Activated T-cell treated with anti-CD3 and anti-CD28 coated beads, Interleukin-2, amount 50 U/mL, for 48 hours (primary cell): ENCODE measurements at regions not wholly inside any gene's neighbourhood (a gene's known extent, or its start where the extent isn't known, plus 50 kb on each side); places are given as distances from the start of the nearest gene placed in this dataset.

ENCODE experiments used
- DNase-seq, 2 experiments: peaks; one replicate each; pipeline ENCODE4 v3.0.0-alpha.2; 2020

DNA sequence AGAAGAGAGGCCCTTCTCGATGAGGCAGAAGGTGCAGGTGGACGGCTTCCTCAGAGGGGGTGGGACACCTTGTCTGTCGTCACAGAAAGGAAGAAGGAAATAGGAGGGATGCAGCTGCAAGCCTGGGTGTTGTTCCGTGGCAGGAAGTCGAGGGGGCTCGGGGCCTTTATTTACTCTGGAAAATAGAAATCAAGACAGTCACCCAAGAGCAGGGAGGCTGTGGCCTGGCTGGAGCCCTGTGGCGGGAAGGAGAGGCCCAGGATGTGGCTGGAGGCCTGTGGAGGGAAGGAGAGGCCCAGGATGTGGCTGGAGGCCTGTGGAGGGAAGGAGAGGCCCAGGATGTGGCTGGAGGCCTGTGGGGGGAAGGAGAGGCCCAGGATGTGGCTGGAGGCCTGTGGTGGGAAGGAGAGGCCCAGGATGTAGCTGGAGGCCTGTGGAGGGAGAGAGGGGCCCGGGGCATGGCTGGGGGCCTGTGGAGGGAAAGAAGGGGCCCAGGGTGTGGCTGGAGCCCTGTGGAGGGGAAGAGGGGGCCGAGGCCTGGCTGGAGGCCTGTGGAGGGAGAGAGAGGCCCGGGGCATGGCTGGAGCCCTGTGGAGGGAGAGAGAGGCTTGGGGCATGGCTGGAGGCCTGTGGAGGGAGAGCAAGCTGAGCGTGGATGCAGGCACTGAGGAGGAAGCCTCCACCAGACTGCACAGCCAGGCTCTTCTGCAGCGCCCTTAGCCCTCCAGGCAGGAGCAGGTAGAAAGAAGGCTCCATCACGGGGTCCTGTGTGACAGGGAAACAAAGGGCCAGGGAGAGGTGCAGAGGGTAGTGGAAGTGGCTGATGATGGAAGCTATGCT is 97.3 kb upstream of the SFMBT2 start:
- DNase-seq, result peak; percentile 60 to 68

DNA sequence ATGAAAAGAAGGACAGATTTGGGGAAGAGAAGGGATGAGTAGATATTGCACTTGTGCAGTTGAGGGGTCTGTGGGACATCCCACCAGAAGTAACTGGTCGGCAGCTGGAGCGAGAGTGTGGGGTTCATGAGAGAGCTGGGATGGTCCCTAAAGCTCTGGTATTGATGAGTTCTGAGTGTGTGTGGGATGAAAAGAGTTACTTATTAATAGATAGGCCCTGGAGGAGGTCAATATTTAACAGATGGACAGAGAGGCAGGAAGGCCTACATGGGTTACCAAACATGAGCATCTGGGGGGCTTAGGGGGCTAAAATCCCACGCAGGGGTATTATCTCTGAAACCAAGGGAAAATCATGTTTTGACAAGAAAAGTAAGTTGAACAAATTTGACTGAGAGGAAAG is 95.7 kb upstream of the SFMBT2 start:
- DNase-seq, result no peak

DNA sequence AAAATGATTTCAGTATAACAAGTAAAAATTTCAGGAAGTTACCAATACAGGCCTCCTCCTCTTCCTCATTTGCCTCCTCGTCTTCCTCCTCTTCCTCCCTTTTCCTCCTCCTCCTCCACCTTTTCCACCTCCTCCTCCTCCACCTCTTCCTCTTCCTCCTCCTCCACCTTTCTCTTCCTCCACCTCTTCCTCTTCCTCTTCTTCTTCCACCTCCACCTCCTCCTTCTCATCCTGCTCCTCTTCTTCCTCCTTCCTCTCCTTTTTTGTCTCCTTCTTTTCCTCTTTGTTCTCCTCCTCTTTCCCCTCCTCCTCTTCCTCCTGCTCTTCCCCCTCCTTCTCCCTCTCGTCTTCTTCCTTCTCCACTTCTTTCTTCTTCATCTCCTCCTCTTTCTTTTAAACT is 94.4 kb upstream of the SFMBT2 start:
- no peak for DNase-seq

DNA sequence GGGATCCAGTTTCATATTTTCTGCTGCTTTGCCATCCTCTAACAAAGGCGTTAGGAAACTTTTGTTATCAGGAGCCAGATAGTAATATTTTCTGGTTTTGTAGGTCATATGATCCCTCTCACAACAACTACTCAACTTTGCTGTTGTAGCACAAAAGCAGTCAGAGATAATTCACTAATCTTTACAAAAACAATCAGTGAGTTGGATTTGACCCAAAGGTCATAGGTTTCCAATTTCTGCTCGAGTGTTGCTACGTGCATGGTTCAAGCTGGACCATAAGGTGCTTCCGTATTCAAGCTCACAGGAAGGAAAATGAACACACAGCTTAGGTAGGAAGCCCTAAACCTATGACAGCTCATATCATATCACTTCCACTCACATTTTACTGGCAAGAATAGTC is 92.4 kb upstream of the SFMBT2 start:
- no peak for DNase-seq

DNA sequence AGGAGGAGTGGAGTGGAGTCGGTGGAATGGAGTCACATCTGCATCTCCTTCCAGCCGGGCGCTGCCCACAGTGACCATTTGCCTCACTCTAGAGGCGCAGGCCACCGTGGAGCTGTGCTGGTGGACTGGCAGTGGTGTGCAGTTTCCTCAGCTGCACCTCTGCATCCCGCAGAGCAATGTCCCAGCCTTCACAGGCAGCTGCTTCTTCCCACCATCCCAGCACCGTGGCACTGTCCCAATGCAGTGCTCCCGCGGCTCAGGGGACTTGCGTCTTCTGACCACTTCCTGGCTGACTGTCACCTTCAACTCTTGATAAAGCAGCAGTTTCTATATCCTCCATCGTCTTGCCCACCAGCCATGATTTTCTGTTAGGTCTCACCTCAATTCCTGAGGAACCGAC is 90.3 kb upstream of the SFMBT2 start:
- DNase-seq, result no peak

DNA sequence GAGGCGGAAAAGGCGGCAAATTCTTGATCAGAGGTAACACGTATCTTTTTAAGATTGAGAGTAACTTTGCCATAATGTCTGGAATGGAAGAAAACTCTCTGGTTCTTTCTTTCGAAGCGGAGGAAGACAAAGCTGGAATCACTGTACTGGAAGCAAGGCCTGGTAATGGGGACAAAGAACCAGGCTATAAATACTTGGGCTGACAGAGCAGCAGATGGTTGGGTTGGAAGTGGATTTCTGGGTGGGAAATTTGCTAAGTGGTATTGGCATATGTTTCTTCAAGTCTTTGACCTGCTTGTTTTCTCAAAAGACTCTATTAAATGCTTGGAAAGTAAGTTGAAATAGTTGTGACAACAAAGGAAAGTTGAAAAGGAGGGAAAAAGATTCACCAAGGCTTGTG is 87.3 kb upstream of the SFMBT2 start:
- DNase-seq, result no peak

DNA sequence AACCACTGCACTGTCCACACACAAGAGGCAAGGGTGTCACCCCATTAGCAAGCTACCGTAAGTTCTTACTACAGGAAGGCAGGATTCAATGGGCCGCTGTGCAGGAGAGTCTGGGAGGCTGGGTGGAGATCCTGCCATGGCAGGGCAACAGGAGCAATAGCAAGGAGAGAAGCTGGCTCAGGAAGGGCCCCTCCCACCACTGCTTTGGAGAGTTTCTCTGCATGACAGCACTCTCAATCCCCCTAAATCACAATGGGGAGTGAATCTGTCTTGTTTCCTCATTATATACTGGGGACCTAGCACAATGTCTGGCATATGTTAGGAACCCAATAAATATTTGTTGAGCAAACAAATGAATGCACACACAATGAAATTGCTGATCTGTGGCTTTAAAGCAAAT is 83.2 kb upstream of the SFMBT2 start:
- no peak for DNase-seq

DNA sequence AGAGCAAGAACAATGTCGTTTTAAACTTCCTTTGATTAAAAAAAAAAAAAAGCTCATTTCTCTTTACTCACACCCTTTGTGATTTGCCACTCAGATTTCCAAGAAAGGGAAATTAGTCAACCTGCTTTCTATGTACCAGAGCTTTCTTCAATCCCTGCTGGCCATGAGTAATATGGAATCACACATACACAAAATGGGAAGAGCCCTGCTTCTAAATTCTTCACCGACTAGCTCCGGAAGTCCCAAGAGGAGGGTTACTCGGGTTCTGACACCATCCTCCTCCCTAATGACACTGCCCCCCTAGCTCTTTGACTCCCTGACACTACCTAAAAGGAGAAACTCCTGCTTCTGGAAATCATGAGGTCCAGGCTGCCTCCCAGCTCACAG is 81.8 kb upstream of the SFMBT2 start:
- DNase-seq, result no peak

DNA sequence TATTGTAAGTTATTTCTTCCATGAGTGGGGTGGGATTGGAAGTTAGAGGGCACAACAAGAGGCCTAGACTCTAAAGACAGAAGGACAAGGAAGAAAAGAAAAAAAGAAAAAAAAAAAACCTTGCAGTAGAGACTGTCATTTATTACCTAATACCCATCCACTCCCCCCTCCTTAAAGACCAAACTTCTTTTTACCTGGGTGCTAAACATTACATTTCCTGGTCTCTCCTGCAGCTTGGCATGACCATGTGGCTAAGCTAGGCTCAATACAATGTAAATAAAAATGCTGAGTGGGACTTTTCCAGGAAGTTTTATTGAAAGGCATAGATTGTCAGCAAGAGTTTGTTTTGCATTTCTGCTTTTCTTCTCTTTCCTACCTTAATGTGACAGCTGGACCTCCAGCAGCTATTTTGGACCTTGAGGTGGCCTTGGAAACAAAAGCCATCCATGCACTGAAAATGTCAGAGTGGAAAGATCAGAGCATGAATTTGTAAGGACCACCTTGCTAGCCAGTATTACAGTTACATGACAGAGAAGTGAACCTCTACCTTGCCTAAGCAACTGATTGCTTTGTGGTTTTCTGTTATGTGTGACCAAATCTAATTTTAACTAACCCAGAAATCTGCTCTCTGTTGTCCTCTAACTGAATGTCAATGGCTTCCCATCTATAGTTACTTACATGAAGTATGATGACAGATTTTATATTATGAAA is 81.3 kb upstream of the SFMBT2 start:
- DNase-seq, result no peak

DNA sequence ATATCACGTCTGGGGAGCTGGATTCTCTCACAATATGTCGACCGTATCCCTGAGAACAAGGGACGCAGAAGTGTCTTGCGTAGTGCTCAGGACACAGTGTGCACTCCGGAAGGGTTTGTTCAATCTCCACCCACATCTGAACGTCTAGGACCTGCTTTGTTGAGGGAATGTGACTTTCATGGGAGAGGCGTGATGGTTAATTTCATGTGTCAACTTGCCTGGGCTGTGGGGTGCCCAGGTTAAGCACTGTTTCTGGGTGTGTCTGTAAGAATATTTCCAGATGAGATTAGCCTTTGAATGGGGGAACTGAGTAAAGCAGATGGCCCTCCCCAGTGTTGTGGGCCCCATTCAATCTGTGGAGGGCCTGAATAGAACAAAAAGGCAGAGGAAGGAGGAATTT is 80.4 kb upstream of the SFMBT2 start:
- no peak for DNase-seq

DNA sequence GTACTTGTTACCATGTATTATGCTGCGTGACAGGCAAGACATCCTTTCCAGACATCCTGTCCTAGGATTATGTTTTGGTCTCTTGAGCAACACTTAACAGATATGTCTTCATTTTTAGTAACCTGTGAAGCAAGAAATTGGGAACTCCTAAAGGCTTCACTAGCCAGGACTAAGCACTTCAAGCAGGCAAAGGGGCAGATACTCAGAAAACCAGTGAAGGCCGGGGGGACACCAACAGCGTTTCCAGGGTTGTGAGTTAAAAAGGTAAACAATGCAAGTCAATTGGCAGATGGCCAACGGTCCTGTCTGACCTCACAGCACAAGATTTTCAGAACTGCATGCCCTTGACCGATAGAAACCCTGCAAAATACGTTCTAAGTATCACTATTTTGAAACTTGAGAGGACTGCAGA is 77.6 kb upstream of the SFMBT2 start:
- DNase-seq, result no peak

DNA sequence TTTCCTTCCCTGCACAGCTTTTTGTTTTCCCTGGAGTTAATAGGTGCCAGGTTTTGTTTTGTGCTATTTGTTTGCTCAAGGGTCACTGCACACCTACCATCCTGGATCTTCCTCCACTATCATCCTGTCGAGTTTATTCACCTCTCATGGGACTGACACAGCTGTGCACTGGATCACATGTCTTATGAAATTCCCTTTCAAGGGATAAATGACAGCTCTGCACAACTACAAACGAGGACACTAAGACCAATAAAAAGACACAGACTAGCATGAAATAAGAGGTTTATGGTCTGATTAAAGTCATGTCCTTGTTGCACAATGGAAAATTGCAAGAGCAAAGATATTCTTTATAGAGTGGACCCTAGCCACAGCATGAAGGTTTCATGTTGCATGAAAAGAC is 76.7 kb upstream of the SFMBT2 start:
- no peak for DNase-seq

DNA sequence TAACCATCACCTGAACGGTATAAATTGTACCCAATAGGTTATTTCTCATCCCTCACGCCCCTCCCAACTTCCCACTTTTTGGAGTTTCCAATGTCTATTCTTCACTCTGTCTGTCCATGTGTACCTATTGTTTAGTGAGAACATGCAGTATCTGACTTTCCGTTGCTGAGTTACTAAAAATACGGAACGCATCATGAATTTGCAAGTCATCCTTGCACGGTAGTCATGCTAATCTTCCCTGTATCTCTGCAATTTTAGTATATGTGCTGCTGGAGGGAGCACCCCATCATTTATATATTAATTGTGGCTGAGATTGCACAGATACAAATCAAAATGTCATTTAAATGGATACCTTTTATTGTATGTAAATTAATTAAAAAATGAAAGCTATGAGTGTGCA is 75.7 kb upstream of the SFMBT2 start:
- no peak for DNase-seq

DNA sequence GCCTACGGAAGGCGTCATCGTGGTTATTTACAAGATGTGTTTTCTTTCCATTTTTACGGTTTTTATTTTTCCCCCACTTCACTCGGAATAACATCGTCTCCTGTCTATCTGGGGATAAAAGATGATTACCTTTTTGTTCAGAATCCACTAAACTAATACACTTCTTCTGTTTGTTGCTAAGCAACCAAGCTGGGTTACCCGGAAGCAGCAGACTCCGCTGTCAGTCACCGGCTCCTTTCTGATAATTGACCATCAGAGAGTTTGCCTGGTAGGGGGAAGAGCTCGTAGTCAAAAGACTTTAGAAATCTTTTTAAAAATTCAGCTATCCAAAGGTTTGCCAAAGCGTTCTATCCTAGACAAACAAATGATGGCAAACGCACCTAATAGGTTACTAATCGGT is 75.0 kb upstream of the SFMBT2 start:
- DNase-seq, result no peak

DNA sequence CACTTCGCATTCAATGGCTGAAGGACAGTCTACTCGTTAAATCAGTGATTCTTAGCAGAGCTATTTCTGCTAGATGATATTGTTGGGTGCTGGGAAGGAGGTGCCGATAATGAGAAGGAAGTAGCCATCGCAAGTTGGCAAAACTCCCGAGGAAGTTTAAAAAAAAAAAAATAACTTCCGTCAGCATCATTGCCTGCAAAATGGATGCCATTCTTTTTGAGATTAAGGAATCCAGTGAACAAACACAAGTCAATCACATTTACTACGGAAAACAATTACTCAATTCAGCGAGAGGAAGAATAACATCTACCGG is 74.4 kb upstream of the SFMBT2 start:
- no peak for DNase-seq

DNA sequence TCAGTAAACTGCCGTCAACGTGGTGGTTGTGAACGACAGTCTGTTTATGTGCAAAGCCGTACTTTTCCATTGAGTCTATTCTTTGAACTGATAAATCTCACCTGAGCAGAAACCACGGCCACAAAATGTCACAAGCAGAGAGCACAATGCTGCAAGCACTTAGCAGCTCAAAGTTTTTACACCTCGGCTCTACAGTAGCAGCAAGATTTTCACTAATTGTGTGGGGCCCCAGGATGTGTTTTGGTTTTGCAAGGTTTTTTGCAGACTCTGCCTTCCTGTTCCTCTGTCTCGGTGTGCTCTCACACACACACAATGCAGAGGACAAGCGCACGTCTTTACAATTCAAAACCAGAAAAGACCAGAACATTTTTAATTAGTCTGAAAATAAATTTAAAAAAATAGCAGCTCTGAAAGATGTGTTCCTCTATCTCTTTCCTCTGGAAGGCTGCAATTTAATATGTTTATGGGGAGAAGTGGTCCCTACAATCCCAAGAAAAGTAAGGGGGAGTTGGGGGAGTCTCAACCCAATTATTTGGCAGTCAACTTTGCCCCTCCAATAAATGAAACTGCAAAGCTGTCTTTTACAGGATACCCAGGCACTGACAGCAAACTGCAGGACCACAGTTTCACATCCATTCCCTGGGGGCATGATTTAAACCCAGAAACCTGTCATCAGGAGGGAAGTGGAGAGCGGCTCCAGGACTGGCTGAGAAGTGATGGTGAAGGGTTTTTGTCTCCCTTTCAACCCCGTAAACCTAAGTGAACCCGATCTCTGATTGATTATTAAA is 73.8 kb upstream of the SFMBT2 start:
- peak; percentile 55 to 58 for DNase-seq

DNA sequence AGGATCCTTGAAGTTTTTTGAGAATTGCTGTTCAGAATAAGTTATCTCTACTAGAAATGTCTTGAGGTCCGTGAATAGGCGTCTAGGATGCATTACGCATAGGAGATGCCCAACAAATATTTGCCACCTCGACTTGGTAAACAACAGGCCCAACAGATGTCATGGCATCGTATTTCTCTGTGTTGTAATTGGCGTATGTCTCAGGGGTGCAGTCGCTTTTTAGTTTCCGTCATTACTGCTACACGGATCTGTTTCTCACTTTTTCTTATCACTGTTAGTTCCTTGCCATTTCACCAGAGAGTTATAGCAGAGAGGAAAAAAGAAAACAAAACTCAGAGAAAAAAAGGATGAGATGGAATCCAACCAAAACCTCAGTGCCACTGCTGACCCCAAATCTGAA is 73.0 kb upstream of the SFMBT2 start:
- no peak for DNase-seq

DNA sequence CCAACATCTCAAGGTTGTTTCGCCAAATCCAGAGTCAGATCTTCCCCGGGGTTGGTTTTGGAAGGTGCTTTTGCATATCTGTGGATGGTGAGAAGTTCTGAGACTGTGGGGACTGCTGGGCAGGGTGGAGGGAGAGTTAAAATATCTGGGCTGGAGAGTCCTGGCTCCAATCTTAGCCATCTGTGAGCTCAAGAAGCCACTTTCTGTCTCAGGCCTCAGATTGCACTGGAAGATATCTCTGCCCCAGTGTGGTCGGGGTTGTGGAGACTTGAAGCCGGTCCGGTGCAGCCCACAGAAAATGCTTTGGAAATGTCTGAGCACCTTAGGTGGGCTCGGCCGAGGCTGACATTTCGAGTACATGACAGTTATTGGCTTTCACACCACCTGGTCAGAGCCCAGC is 72.2 kb upstream of the SFMBT2 start:
- no peak for DNase-seq

DNA sequence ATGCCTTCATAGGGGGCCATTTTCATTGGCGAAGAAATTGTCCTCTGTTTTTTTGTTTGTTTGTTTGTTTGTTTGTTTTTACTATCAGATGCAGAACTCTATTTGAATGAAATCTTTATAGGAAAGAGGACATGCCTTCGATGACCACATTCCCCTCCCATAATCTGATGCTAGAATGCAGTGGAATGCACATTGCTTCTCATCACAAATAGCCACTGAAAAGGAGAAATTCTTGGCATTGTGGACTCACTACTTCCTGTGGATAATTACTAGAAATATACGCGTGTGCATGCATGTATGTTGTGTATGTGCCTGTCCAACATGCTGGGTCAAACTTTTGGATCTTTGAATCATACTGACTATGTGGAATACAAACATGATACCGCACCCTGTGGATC is 70.5 kb upstream of the SFMBT2 start:
- DNase-seq, result no peak

DNA sequence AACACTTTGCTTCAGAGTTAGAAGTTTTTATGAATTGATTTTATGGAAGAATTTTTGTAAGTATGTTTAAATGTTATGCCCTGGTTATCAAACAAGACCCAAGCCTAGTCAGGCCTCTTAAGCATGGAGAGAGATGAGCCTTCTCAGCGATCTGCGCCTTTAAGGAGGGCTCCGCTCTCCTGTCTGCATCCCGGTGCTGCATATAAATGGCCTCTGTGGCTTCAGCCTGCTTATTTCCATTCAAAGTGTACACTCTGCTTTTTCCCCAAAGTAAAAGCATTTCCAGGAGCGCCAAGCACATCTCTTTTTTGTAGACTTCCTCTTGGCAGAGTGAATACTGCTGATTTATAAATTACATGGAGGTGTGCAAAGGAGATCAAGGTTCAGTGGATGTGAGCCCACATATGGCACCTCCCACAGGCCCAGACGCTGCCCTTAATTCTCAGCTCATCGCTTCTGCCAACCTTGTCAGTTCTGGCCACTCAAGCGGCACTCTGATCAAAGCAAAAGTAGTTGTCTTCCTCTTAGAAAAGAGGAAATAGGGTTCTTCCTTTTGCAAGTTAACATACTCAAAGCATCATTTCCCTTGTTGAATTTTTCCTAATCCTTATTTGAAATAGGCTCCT is 70.0 kb upstream of the SFMBT2 start:
- no peak for DNase-seq

DNA sequence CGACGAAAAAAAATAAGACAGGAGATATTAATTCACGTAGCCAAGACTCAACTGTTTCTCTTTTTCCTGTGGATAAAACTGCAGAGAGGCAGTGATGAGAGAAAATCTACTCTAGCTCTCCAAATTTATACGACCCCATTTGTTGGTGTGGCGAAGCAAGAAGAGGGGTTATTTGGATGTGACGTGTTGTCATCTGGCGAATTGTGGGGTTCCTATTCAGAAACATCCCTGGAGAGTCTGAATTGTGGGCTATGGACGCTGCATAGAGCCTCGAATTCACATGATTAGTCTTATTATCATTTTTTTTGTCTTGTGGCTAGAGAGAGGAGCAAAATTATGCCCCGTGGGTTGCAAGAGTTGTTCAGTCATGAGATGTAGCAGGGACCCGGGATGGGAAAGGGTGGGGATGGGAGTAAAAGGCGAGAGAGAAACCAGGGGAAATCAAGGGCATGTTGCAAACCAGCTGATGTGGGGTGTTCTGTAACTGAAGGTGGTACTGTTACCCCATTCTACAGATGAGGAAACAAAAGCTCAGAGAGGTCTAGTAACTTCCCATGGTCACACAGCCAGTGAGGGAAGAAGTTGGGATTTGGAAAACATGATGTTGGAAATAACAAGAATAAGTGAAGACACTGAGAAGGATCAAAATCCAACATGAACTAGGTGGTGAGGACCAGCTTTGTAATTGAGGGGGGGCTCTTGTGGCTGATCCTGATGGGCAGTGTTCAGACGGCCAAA is 69.2 kb upstream of the SFMBT2 start:
- no peak for DNase-seq

DNA sequence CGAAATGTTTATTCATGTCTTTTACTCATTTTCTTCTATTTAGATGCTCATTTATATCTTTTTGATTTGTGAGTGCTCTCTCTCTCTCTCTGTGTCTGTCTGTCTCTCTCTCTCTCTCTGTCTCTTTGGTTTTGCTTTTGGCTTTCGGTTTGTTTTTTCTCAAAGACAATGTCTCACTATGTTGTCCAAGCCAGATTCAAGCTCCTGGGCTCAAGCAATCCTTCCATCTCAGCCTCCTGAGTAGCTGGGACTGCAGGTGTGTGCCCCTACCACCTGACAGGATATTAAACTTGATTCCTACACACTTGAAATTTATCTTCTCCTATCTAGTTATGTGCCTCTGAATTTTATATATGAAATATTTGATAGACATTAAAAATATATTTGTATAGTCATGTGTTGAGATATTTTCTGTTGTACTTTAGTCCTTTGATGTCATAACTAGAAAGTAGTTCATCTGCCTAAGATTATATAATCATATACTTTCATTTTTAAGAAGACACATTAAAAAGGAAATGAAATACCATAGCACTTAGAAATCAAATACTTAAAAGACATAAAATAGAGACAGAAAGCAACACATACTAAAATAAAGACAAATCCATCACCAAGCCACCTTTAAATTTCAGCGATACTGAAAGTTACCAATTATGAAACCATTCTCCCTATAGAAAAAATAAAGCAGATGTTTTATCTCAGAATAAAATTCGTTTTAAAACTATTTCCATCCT is 68.1 kb upstream of the SFMBT2 start:
- no peak for DNase-seq
